ENCODE measurements at regions not wholly inside any gene's neighbourhood (a gene's known extent, or its start where the extent isn't known, plus 50 kb on each side); places are given as distances from the start of the nearest gene placed in this dataset.

- Histone ChIP-seq H3K4me3 (ENCODE audit: low read depth, low read length, poor library complexity, severe bottlenecking) (no peak overlapping the region), H3K36me3 (ENCODE audit: insufficient read depth, low read length) (no peaks in the 10 kb centered on the region), H4K20me1 (ENCODE audit: insufficient read depth, low read length) (no peaks in the 10 kb centered on the region), H3K9me3 (ENCODE audit: low read length) (no peaks in the 10 kb centered on the region), H3K9ac (ENCODE audit: low read length) (no peak overlapping the region), H3K4me2 (ENCODE audit: low read length) (no peak overlapping the region), H3K79me2 (ENCODE audit: insufficient read depth, low read length) (no peaks in the 10 kb centered on the region), H3K9me2 (ENCODE audit: low read depth, low read length) (no peaks in the 10 kb centered on the region), H2AFZ (ENCODE audit: low read length) (no peak overlapping the region), H3F3A (ENCODE audit: insufficient read depth, low read length) (no peaks in the 10 kb centered on the region), H3K27ac (ENCODE audit: low read depth, low read length, poor library complexity, severe bottlenecking) (no peak overlapping the region), H3K4me1 (ENCODE audit: insufficient read depth, low read length, severe bottlenecking) (no peaks in the 10 kb centered on the region), H3K27me3 (ENCODE audit: insufficient read depth, low read length) (no peaks in the 10 kb centered on the region)
- no peak for TF ChIP-seq EZH2 (IDR thresholded peaks at IDR 0.05; ENCODE audit: borderline replicate concordance, low read length)
- TF ChIP-seq CTCF (IDR thresholded peaks at IDR 0.05; ENCODE audit: low read length) = no peak
Observed at GRCh38 chr10:10623958-10624566, 393.6 kb upstream of the CELF2 start.

- H3K4me2 ChIP-seq (ENCODE audit: low read length) = no peak overlapping the region
- no peaks in the 10 kb centered on the region for H3K9me2 ChIP-seq (ENCODE audit: low read depth, low read length)
Observed at GRCh38 chr10:10624567-10624962, 393.1 kb upstream of the CELF2 start.

GRCh38 chr10:10625491-10625890 lies 392.2 kb upstream of the CELF2 start:
- Histone ChIP-seq H3K9ac (ENCODE audit: low read length) (no peak overlapping the region), H3K36me3 (ENCODE audit: insufficient read depth, low read length) (no peaks in the 10 kb centered on the region), H3K79me2 (ENCODE audit: insufficient read depth, low read length) (no peaks in the 10 kb centered on the region), H3K27ac (ENCODE audit: low read depth, low read length, poor library complexity, severe bottlenecking) (no peak overlapping the region), H3K4me1 (ENCODE audit: insufficient read depth, low read length, severe bottlenecking) (no peaks in the 10 kb centered on the region), H3K4me2 (ENCODE audit: low read length) (no peak overlapping the region), H3K27me3 (ENCODE audit: insufficient read depth, low read length) (no peaks in the 10 kb centered on the region), H2AFZ (ENCODE audit: low read length) (no peak overlapping the region), H3F3A (ENCODE audit: insufficient read depth, low read length) (no peaks in the 10 kb centered on the region), H4K20me1 (ENCODE audit: insufficient read depth, low read length) (no peaks in the 10 kb centered on the region), H3K4me3 (ENCODE audit: low read depth, low read length, poor library complexity, severe bottlenecking) (no peak overlapping the region), H3K9me3 (ENCODE audit: low read length) (no peaks in the 10 kb centered on the region), H3K9me2 (ENCODE audit: low read depth, low read length) (no peaks in the 10 kb centered on the region)
- no peak for TF ChIP-seq CTCF (IDR thresholded peaks at IDR 0.05; ENCODE audit: low read length)
- TF ChIP-seq EZH2 (IDR thresholded peaks at IDR 0.05; ENCODE audit: borderline replicate concordance, low read length) = no peak

More at GRCh38 chr10:10624567-10624962, 393.1 kb upstream of the CELF2 start:
- Histone ChIP-seq H2AFZ (ENCODE audit: low read length) (no peak overlapping the region), H4K20me1 (ENCODE audit: insufficient read depth, low read length) (no peaks in the 10 kb centered on the region), H3K27me3 (ENCODE audit: insufficient read depth, low read length) (no peaks in the 10 kb centered on the region), H3K4me1 (ENCODE audit: insufficient read depth, low read length, severe bottlenecking) (no peaks in the 10 kb centered on the region), H3K27ac (ENCODE audit: low read depth, low read length, poor library complexity, severe bottlenecking) (no peak overlapping the region), H3K79me2 (ENCODE audit: insufficient read depth, low read length) (no peaks in the 10 kb centered on the region), H3F3A (ENCODE audit: insufficient read depth, low read length) (no peaks in the 10 kb centered on the region), H3K9me3 (ENCODE audit: low read length) (no peaks in the 10 kb centered on the region), H3K9ac (ENCODE audit: low read length) (no peak overlapping the region), H3K4me3 (ENCODE audit: low read depth, low read length, poor library complexity, severe bottlenecking) (no peak overlapping the region), H3K36me3 (ENCODE audit: insufficient read depth, low read length) (no peaks in the 10 kb centered on the region)
- TF ChIP-seq EZH2 (IDR thresholded peaks at IDR 0.05; ENCODE audit: borderline replicate concordance, low read length) (no peak), CTCF (IDR thresholded peaks at IDR 0.05; ENCODE audit: low read length) (no peak)
